Parathyroid adenoma (tissue), 2 donors: ENCODE measurements at regions not wholly inside any gene's neighbourhood (a gene's known extent, or its start where the extent isn't known, plus 50 kb on each side); places are given as distances from the start of the nearest gene placed in this dataset.

Experiments used
- H2AFZ ChIP-seq: fragments of 300-600 bp; sonication (generic); one replicate; pipeline ENCODE4 v1.7.0; 2017; ENCODE audit warnings: antibody characterized with exemption, mild to moderate bottlenecking
- H3K27ac ChIP-seq: fragments of 300-600 bp; sonication (generic); one replicate; pipeline ENCODE4 v1.7.0; 2017
- H3K27me3 ChIP-seq: fragments of 300-600 bp; sonication (generic); one replicate; pipeline ENCODE4 v1.7.0; 2017; ENCODE audit warnings: low read length; ENCODE audit not compliant: control insufficient read depth, insufficient read depth
- H3K36me3 ChIP-seq: fragments of 300-600 bp; sonication (generic); one replicate; pipeline ENCODE4 v1.7.0; 2017; ENCODE audit warnings: low read length; ENCODE audit not compliant: control insufficient read depth, insufficient read depth
- H3K4me1 ChIP-seq: fragments of 300-600 bp; sonication (generic); one replicate; pipeline ENCODE4 v1.7.0; 2017; ENCODE audit warnings: control low read depth
- H3K4me2 ChIP-seq: fragments of 300-600 bp; sonication (generic); one replicate; pipeline ENCODE4 v1.7.0; 2017; ENCODE audit warnings: low read length
- H3K4me3 ChIP-seq: fragments of 300-600 bp; sonication (generic); one replicate; pipeline ENCODE4 v1.7.0; 2017; ENCODE audit warnings: low read depth, low read length
- H3K79me2 ChIP-seq: fragments of 300-600 bp; sonication (generic); one replicate; pipeline ENCODE4 v1.7.0; 2017; ENCODE audit warnings: control low read depth
- H3K9ac ChIP-seq: fragments of 300-600 bp; sonication (generic); one replicate; pipeline ENCODE4 v1.7.0; 2017; ENCODE audit warnings: mild to moderate bottlenecking
- H3K9me3 ChIP-seq: fragments of 300-600 bp; sonication (generic); one replicate; pipeline ENCODE4 v1.7.0; 2017; ENCODE audit warnings: low read length; ENCODE audit not compliant: control insufficient read depth
- TF ChIP-seq, protein P1 (sequence below): fragments of 300-600 bp; sonication (generic); IDR thresholded peaks from one replicate; pipeline ENCODE4 v1.7.0; 2017; ENCODE audit warnings: antibody characterized with exemption, mild to moderate bottlenecking
- donor health status: primary hyperparathyroidism.

GRCh38 chr16:27721531-27722181, 171.7 kb downstream of the KATNIP start:
- H3K9me3 ChIP-seq, result no peaks in the 10 kb centered on the region
- H3K4me3 ChIP-seq, result no peak overlapping the region
- no peaks in the 10 kb centered on the region for H3K79me2 ChIP-seq
- TF ChIP-seq, protein P1, sequence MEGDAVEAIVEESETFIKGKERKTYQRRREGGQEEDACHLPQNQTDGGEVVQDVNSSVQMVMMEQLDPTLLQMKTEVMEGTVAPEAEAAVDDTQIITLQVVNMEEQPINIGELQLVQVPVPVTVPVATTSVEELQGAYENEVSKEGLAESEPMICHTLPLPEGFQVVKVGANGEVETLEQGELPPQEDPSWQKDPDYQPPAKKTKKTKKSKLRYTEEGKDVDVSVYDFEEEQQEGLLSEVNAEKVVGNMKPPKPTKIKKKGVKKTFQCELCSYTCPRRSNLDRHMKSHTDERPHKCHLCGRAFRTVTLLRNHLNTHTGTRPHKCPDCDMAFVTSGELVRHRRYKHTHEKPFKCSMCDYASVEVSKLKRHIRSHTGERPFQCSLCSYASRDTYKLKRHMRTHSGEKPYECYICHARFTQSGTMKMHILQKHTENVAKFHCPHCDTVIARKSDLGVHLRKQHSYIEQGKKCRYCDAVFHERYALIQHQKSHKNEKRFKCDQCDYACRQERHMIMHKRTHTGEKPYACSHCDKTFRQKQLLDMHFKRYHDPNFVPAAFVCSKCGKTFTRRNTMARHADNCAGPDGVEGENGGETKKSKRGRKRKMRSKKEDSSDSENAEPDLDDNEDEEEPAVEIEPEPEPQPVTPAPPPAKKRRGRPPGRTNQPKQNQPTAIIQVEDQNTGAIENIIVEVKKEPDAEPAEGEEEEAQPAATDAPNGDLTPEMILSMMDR, result no peak
- no peak overlapping the region for H2AFZ ChIP-seq
- no peak overlapping the region for H3K4me2 ChIP-seq
- H3K27me3 ChIP-seq, result no peaks in the 10 kb centered on the region
- H3K4me1 ChIP-seq, result peaks cover 10% of the 10 kb centered on the region
- no peak overlapping the region for H3K9ac ChIP-seq
- no peak overlapping the region for H3K27ac ChIP-seq
- no peaks in the 10 kb centered on the region for H3K36me3 ChIP-seq

DNA sequence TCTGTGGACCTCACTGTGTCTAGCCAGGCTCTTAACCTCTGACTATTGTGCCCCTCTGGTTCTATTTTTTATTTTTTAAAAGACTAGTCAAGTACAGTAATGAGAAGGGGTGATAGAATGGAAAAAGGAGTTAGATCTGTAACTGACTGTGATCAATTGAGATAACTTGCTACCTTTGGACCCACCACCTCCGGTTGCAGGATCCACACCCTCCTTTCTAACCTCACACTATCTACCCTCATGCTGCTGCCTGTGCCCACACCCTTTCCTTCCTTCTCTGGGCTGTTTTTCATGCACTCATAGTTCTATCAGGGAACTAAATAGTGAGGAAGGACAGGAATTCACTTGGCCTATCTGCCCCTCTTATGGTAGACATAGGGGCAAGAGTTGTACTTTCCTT, 172.3 kb downstream of the KATNIP start:
- TF ChIP-seq, protein P1, result no peak
- Histone ChIP-seq H3K4me1 (peaks cover 10% of the 10 kb centered on the region), H3K9me3 (no peaks in the 10 kb centered on the region), H2AFZ (no peak overlapping the region), H3K9ac (no peak overlapping the region), H3K4me2 (no peak overlapping the region), H3K4me3 (no peak overlapping the region), H3K27ac (no peak overlapping the region), H3K79me2 (no peaks in the 10 kb centered on the region), H3K36me3 (no peaks in the 10 kb centered on the region), H3K27me3 (no peaks in the 10 kb centered on the region)

DNA sequence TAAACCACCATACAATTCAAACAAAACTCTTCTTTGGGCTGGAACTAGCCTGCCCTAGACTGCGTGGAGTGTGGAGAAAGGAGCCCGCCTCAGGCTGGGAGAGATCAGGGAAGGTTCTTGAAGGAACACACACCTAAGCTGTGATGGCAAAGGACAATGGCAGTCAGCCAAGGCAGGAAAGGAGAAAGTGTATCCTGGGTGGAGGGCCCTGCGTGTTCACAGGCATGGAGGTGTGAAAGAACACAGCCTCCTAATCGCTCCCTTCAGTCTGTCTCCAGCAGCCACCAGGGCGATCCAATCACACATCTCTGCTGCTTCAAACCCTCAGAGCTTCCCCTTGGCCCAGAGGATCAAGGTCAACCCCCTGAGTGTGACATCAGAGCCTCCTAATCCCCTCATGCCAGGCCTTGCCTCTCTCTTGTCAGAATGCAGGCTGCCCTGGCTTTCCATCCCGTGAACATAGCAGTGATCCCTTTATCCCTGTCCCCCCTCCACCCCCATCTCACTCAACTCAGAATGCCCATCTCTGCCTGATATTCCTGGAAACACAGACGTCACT, 173.0 kb downstream of the KATNIP start:
- no peak overlapping the region for H3K9ac ChIP-seq
- no peak overlapping the region for H3K4me2 ChIP-seq
- no peak overlapping the region for H3K4me3 ChIP-seq
- no peak overlapping the region for H3K27ac ChIP-seq
- H3K27me3 ChIP-seq, result no peaks in the 10 kb centered on the region
- no peaks in the 10 kb centered on the region for H3K79me2 ChIP-seq
- H3K4me1 ChIP-seq, result peaks cover 10% of the 10 kb centered on the region
- H2AFZ ChIP-seq, result no peak overlapping the region
- no peaks in the 10 kb centered on the region for H3K36me3 ChIP-seq
- H3K9me3 ChIP-seq, result no peaks in the 10 kb centered on the region
- TF ChIP-seq, protein P1, result no peak

DNA sequence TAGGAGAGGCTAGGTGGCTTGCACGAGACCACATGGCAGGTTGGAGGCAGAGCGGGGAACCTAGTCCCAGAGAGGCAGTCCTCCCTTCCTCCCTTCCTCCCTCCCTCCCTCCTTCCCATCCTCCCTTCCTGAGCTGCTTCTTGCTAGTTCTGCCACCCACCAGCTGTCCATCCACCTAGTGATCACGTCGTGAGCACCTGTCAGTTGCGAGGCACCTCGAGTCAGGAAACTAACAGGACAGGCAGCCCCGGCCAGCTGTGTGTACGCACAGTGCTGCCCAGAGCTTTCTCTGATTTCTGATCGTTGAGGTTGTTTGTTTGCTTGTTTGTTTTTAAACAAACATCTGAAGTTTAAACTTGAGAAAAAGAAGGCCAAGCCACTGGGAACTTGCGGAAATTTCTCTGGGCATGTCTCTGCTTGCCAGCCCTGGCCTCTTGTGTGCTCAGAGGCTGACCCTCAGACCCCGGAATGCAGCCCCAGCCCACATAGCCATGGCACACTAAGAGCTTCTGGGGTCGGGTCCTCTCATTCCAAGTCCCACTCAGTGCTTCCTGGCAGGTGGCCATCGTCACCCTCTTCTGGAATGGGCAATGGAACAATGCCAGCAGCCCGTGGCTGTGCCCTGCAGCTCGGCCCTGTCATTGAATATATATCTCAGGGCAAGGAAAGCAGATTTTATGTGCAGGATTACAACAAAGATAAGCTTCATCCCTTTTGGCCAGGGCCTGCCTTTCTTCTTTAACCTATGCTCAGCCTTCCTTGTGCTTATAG, 174.0 kb downstream of the KATNIP start:
- peaks cover 10% of the 10 kb centered on the region for H3K4me1 ChIP-seq

More for the DNA sequence above, 174.0 kb downstream of the KATNIP start:
- Histone ChIP-seq H3K27ac (peak overlapping the region; percentile 60), H3K36me3 (no peaks in the 10 kb centered on the region), H3K9ac (no peak overlapping the region), H3K9me3 (no peaks in the 10 kb centered on the region), H2AFZ (peak overlapping the region; percentile 33), H3K79me2 (no peaks in the 10 kb centered on the region), H3K4me3 (no peak overlapping the region), H3K4me2 (no peak overlapping the region), H3K27me3 (no peaks in the 10 kb centered on the region)
- TF ChIP-seq, protein P1, result no peak
